ENCODE measurements at regions not wholly inside any gene's neighbourhood (a gene's known extent, or its start where the extent isn't known, plus 50 kb on each side); places are given as distances from the start of the nearest gene placed in this dataset.

GRCh38 chr3:178341636-178342035 is 194.6 kb upstream of the KCNMB2 start:
- H3K9ac ChIP-seq (replicated peaks in 1 of 4; ENCODE audit: extremely low read depth in 1 of 4, low read depth in 3 of 4, low read length in 3 of 4) = no peak overlapping the region
- ChIA-PET CTCF (ENCODE audit: partially characterized antibody) (interaction anchor here (1.4 kb wide), 1 partner anchor 257 kb away, joined by 3 read pairs; no protein-coding TSS in a partner anchor), POLR2A (ENCODE audit: partially characterized antibody) (no interaction called here)
- H2BK20ac ChIP-seq (ENCODE audit: low read length) = no peak overlapping the region
- no peak overlapping the region for H2BK12ac ChIP-seq (ENCODE audit: low read depth, low read length)
- H2BK15ac ChIP-seq (ENCODE audit: low read length) = no peak overlapping the region
- H4K20me1 ChIP-seq (replicated peaks in 1 of 2; ENCODE audit: control insufficient read depth in 1 of 2, insufficient read depth in 2 of 2, low read length in 2 of 2) = no peaks in the 10 kb centered on the region
- WGBS, 2 experiments (ENCODE audit: extremely low coverage in 1 of 2, insufficient coverage in 1 of 2, insufficient read length in 1 of 2, insufficient replicate concordance in 2 of 2, low coverage in 1 of 2, low lambda C conversion rate in 2 of 2, missing lambda C conversion rate in 1 of 2) = 88% methylated on average over 7 of the region's 7 CpGs; no CpG with 5 or more reads in 1 of the 2 experiments
- H2AFZ ChIP-seq (ENCODE audit: low read length) = no peak overlapping the region
- H3K56ac ChIP-seq (replicated peaks; ENCODE audit: insufficient read length, low read depth, low read length) = no peak overlapping the region
- no peak overlapping the region for H3K14ac ChIP-seq (ENCODE audit: insufficient read length)
- no peak overlapping the region for H4K8ac ChIP-seq (ENCODE audit: extremely low read depth, insufficient read depth, low read length)
- H4K91ac ChIP-seq (replicated peaks; ENCODE audit: insufficient read length, low read length) = no peak overlapping the region
- H3K27ac ChIP-seq (ENCODE audit: low read depth, low read length) = no peak overlapping the region
- TF ChIP-seq POLR2AphosphoS5 (IDR thresholded peaks at IDR 0.05; ENCODE audit: low read depth, low read length) (no peak), MAFK (IDR thresholded peaks at IDR 0.05; ENCODE audit: low read depth, low read length) (no peak), KDM4A (IDR thresholded peaks at IDR 0.05; ENCODE audit: low read depth, low read length, severe bottlenecking) (no peak)
- no peak overlapping the region for H2BK120ac ChIP-seq (replicated peaks; ENCODE audit: low read depth, low read length)
- H3K36me3 ChIP-seq (ENCODE audit: control insufficient read depth in 2 of 4, insufficient read depth in 4 of 4, low read length in 3 of 4) = no peaks in the 10 kb centered on the region
- no peak overlapping the region for H3K23ac ChIP-seq (ENCODE audit: insufficient read length)
- H3K4me3 ChIP-seq (ENCODE audit: extremely low read depth in 1 of 4, insufficient read depth in 2 of 4, low read depth in 3 of 4, low read length in 4 of 4) = no peak overlapping the region
- no peak overlapping the region for H2AK5ac ChIP-seq (ENCODE audit: low read depth, low read length)
- H3K4me2 ChIP-seq (ENCODE audit: insufficient read depth in 1 of 2, low read depth in 2 of 2, low read length in 2 of 2) = no peak overlapping the region
- DNase-seq (ENCODE audit: low read depth in 1 of 2, low spot score in 2 of 2) (no peak), FAIRE-seq (no peak)
- no peaks in the 10 kb centered on the region for H3K9me3 ChIP-seq (ENCODE audit: insufficient read depth in 2 of 2, low read depth in 1 of 2, low read length in 1 of 2)
- H3K27me3 ChIP-seq (replicated peaks in 1 of 4; ENCODE audit: control insufficient read depth in 3 of 4, extremely low read depth in 1 of 4, insufficient read depth in 3 of 4, low read length in 3 of 4) = no peaks in the 10 kb centered on the region
- no peak overlapping the region for H2BK5ac ChIP-seq (ENCODE audit: low read depth, low read length)
- no peak overlapping the region for H4K5ac ChIP-seq (ENCODE audit: insufficient read length, low read depth, low read length)
- no peaks in the 10 kb centered on the region for H3K23me2 ChIP-seq (ENCODE audit: low read depth, low read length)
- H3K79me1 ChIP-seq (ENCODE audit: low read depth, low read length) = no peaks in the 10 kb centered on the region
- no peaks in the 10 kb centered on the region for H3K79me2 ChIP-seq (ENCODE audit: control insufficient read depth in 1 of 2, insufficient read depth in 2 of 2, low read length in 2 of 2)
- no peak overlapping the region for H3K4ac ChIP-seq (replicated peaks; ENCODE audit: insufficient read length, low read depth, low read length)
- peaks cover 0 to 3% (median 1%) of the 10 kb centered on the region in 4 experiments; a peak in 2 of 7 replicates for H3K4me1 ChIP-seq (replicated peaks in 1 of 4; ENCODE audit: control insufficient read depth in 3 of 4, insufficient read depth in 4 of 4, low read length in 3 of 4)
- no peak overlapping the region for H3K18ac ChIP-seq (ENCODE audit: extremely low read depth, low read length)
